ENCODE measurements at regions not wholly inside any gene's neighbourhood (a gene's known extent, or its start where the extent isn't known, plus 50 kb on each side); places are given as distances from the start of the nearest gene placed in this dataset.

- Mint-ChIP-seq H3K9me3 (peaks cover 21 to 44% (median 26%) of the 10 kb centered on the region in 7 donors), H3K27me3 (peaks cover 0 to 4% (median 3%) of the 10 kb centered on the region in 3 donors), H3K36me3 (peaks cover 9 to 14% of the 10 kb centered on the region in 2 donors), H3K4me3 (no peak overlapping the region), H3K4me1 (no peaks in the 10 kb centered on the region), H3K27ac (no peak overlapping the region)
- no peak for DNase-seq
- ATAC-seq (ENCODE audit: low read depth in 2 of 2): no peak
These were observed 116.1 kb upstream of the PEG3 start for GRCh38 chr19:56956503-56957226.

DNA sequence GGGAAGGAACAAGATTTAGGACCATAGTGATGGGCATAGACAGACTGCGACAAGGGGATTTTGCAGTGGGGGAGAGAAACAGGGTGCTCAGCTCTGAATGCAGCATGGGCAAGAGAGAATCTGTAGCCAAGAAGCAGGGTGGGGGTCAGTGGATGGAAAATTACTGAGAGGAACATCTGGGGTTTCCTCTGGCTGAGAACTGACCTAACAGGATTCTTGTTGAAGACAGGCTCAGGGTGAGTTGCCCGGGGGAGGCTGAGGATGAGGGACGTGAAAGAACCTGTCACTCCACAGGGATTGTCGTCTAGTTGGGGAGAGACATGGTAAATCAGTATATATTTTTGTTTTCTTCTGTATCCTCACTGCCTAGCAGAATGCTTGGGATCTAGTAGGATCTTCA lies 118.7 kb upstream of the PEG3 start:
- H3K4me1 Mint-ChIP-seq: no peaks in the 10 kb centered on the region
- H3K4me3 Mint-ChIP-seq: no peak overlapping the region
- no peak for ATAC-seq (ENCODE audit: low read depth in 2 of 2)
- H3K36me3 Mint-ChIP-seq: peaks cover 9 to 14% of the 10 kb centered on the region in 2 donors
- H3K27ac Mint-ChIP-seq: no peak overlapping the region
- H3K27me3 Mint-ChIP-seq: peaks cover 0 to 4% (median 3%) of the 10 kb centered on the region in 3 donors
- H3K9me3 Mint-ChIP-seq: peaks cover 18 to 42% (median 24%) of the 10 kb centered on the region in 7 donors
- DNase-seq: no peak

GRCh38 chr19:56960959-56961543 lies 120.5 kb upstream of the PEG3 start:
- no peak for DNase-seq
- Mint-ChIP-seq H3K4me1 (no peaks in the 10 kb centered on the region), H3K27me3 (peaks cover 0 to 4% (median 3%) of the 10 kb centered on the region in 3 donors), H3K36me3 (peaks cover 8 to 14% of the 10 kb centered on the region in 2 donors), H3K27ac (no peak overlapping the region), H3K9me3 (peaks cover 15 to 33% (median 21%) of the 10 kb centered on the region in 7 donors), H3K4me3 (no peak overlapping the region)
- no peak for ATAC-seq (ENCODE audit: low read depth in 2 of 2)

DNA sequence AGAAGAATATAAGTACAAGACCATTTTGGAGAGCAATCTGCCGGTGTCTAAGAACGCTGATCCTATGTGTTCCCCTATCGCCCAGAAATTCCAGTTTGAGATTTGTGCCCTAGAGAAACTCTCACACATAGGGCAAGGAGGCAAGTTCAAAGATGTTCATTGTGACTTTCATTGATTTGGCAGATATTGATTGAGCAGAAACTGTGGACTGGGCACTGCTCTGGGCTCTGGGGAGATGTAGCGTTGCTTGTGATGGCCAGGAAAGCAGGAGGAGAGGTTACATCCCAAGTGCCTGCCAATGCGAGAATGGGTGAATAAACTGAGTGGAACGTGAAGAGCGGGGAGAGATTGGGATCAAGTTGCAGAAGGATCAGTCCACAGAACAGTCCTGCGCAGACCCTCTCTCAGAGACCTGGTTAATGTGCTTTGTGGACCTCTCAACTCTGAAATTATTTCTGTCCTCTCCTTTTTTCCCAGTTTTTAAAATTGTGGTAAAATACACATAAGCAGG lies 123.9 kb upstream of the PEG3 start:
- no peaks in the 10 kb centered on the region for H3K4me1 Mint-ChIP-seq
- H3K27ac Mint-ChIP-seq: no peak overlapping the region
- peaks cover 6 to 23% (median 17%) of the 10 kb centered on the region in 7 donors for H3K9me3 Mint-ChIP-seq
- H3K27me3 Mint-ChIP-seq: peaks cover 3 to 13% (median 5%) of the 10 kb centered on the region in 3 donors
- DNase-seq (no peak), ATAC-seq (ENCODE audit: low read depth in 2 of 2) (no peak)
- H3K36me3 Mint-ChIP-seq: peaks cover 0 to 9% of the 10 kb centered on the region in 2 donors
- H3K4me3 Mint-ChIP-seq: no peak overlapping the region

- Mint-ChIP-seq H3K27me3 (peaks cover 3 to 13% (median 5%) of the 10 kb centered on the region in 3 donors), H3K27ac (no peak overlapping the region), H3K36me3 (peaks cover 0 to 9% of the 10 kb centered on the region in 2 donors), H3K4me3 (no peak overlapping the region), H3K4me1 (no peaks in the 10 kb centered on the region), H3K9me3 (peaks cover 6 to 30% (median 12%) of the 10 kb centered on the region in 7 donors)
- DNase-seq (no peak), ATAC-seq (ENCODE audit: low read depth in 2 of 2) (no peak)
These were observed 125.7 kb upstream of the PEG3 start for GRCh38 chr19:56966225-56966696.

DNA sequence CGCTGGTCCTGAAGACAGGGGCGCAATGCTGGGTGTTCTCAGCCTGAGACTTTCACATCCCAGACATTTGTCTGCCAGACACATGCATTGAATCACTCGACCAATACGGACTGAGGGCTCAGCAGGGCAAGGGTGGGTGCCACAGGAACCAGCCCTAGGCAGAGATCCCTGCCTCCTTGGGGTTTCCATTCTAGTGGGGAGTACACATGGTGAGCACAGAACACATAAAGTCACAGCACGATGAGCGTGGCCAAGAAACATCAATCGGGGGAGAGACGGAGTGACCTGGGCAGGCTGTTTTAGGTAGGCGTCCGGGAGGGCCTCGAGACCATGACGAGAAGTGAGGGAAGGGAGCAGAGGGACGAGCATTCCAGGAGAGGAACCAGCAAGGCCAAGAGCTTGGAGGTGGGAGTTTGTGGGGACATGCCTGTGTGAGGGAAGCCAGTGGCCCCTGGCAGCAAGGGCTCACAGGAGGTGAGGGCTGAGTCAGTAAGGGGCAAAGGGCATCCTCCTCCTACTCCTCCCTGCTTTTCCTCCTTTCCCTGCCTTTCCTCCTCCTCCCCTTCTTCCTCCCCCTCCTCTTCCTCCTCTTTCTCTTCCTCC lies 126.3 kb upstream of the PEG3 start:
- peaks cover 3 to 13% (median 5%) of the 10 kb centered on the region in 3 donors for H3K27me3 Mint-ChIP-seq
- H3K9me3 Mint-ChIP-seq: peaks cover 6 to 32% (median 12%) of the 10 kb centered on the region in 7 donors
- ATAC-seq (ENCODE audit: low read depth in 2 of 2) (no peak), DNase-seq (no peak)
- no peak overlapping the region for H3K27ac Mint-ChIP-seq
- H3K4me3 Mint-ChIP-seq: peak overlapping the region in 1 of 8 donors; percentile 76
- no peaks in the 10 kb centered on the region for H3K4me1 Mint-ChIP-seq
- peaks cover 0 to 9% of the 10 kb centered on the region in 2 donors for H3K36me3 Mint-ChIP-seq

GRCh38 chr19:56969156-56969555 lies 128.6 kb upstream of the PEG3 start:
- Mint-ChIP-seq H3K4me3 (no peak overlapping the region), H3K27ac (no peak overlapping the region), H3K9me3 (peaks cover 8 to 31% (median 11%) of the 10 kb centered on the region in 7 donors), H3K4me1 (no peaks in the 10 kb centered on the region), H3K27me3 (peaks cover 3 to 15% (median 6%) of the 10 kb centered on the region in 3 donors), H3K36me3 (peaks cover 0 to 9% of the 10 kb centered on the region in 2 donors)
- ATAC-seq (ENCODE audit: low read depth in 2 of 2) (no peak), DNase-seq (no peak)

DNA sequence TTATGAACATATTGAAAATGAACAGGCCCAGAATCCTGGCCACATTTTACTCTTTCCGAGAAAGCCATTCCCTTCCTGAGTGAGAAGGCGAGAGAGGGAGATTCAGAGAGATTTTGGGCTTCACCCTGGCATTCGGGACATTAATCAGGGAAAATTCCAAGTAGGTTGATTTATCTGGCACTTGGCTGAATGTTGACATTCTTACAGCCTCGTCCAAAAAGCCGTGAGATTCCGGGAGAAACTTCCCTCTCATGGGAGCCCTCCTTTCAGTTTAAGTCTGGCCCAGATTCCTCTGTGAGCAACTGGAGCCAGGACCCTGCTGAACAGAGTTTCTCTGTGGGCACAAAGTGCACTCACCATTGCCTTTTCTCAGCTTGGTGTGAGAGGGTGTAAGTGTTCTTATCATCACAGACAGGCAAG lies 129.2 kb upstream of the PEG3 start:
- ATAC-seq (ENCODE audit: low read depth in 2 of 2) (no peak), DNase-seq (no peak)
- Mint-ChIP-seq H3K27me3 (peaks cover 3 to 22% (median 12%) of the 10 kb centered on the region in 3 donors), H3K9me3 (peaks cover 9 to 33% (median 15%) of the 10 kb centered on the region in 7 donors), H3K36me3 (peaks cover 4 to 9% of the 10 kb centered on the region in 2 donors), H3K4me3 (no peak overlapping the region), H3K4me1 (no peaks in the 10 kb centered on the region), H3K27ac (no peak overlapping the region)

- no peaks in the 10 kb centered on the region for H3K4me1 Mint-ChIP-seq
These were observed 130.7 kb upstream of the PEG3 start for GRCh38 chr19:56971230-56971629.

DNA sequence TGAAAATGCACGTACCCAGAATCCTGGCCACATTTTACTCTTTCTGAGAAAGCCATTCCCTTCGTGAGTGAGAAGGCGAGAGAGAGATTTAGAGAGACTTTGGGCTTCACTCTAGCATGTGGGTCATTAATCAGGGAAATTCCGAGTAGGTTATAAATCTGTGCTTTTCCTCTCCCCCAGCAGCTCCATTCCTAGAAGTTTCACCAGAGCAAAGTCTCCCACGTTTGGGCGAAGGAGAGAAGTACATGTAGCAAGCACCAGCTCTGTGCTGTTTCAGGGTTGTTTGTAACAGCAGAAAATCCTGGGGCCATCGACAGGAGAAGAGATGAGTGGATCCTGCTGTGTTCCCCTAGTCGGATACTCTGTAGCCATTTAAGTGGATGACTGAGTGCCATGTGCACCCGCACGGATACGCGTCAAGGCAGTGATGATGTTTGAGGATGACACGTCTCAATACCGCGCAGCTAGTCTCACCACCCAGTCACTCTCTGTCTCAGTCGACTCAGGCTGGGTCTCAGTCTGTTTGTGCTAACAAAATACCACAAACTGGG lies 131.8 kb upstream of the PEG3 start:
- Mint-ChIP-seq H3K4me1 (no peaks in the 10 kb centered on the region), H3K4me3 (no peak overlapping the region), H3K9me3 (peaks cover 10 to 34% (median 18%) of the 10 kb centered on the region in 7 donors), H3K27me3 (peaks cover 0 to 14% (median 13%) of the 10 kb centered on the region in 3 donors), H3K36me3 (peaks cover 7% of the 10 kb centered on the region in 2 donors), H3K27ac (no peak overlapping the region)
- no peak for DNase-seq
- no peak for ATAC-seq (ENCODE audit: low read depth in 2 of 2)

More at GRCh38 chr19:56971230-56971629, 130.7 kb upstream of the PEG3 start:
- Mint-ChIP-seq H3K4me3 (peak overlapping the region in 1 of 8 donors; percentile 5), H3K9me3 (peaks cover 7 to 34% (median 17%) of the 10 kb centered on the region in 7 donors), H3K27ac (no peak overlapping the region), H3K36me3 (peaks cover 7 to 9% of the 10 kb centered on the region in 2 donors), H3K27me3 (peaks cover 3 to 25% (median 12%) of the 10 kb centered on the region in 3 donors)
- ATAC-seq (ENCODE audit: low read depth in 2 of 2) (no peak), DNase-seq (no peak)

GRCh38 chr19:56973713-56974555 lies 133.4 kb upstream of the PEG3 start:
- Mint-ChIP-seq H3K36me3 (peaks cover 7 to 11% of the 10 kb centered on the region in 2 donors), H3K4me3 (no peak overlapping the region), H3K4me1 (no peaks in the 10 kb centered on the region), H3K27me3 (peaks cover 0 to 13% (median 11%) of the 10 kb centered on the region in 3 donors), H3K27ac (no peak overlapping the region), H3K9me3 (peaks cover 14 to 31% (median 20%) of the 10 kb centered on the region in 7 donors)
- DNase-seq (no peak), ATAC-seq (ENCODE audit: low read depth in 2 of 2) (no peak)

DNA sequence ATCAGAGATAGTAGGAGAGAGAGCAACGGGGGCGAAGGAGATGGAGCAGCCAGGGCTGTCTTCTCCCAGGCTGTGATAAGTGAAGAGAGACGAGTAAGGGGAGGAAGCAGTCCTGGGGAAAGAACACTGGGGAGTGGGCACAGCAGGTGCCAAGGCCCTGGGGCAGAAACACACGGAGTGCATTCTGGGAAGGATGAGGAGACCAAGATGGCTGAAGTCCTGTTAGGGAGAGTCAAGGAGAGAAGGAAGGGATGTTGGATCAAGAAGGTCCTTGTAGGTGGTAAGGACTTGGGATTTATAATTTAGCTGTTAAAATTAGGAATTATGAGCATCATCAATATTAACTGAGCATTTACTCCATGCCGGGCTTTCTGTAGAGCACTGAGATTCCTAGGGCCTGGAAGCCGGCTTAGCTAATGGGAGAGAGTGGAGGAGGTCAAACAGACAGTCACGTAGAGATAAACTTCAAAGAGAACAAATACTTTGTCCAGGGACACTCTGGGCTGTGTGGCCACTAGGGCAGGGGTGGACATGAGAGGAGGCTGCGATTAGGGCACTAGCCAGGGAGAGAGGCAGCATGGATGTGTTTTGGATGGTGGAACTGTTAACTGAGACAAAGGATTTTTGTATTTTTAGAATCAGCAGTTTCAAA lies 134.2 kb upstream of the PEG3 start:
- ATAC-seq (ENCODE audit: low read depth in 2 of 2): no peak
- H3K4me1 Mint-ChIP-seq: no peaks in the 10 kb centered on the region
- H3K36me3 Mint-ChIP-seq: peaks cover 7 to 11% of the 10 kb centered on the region in 2 donors
- peaks cover 16 to 32% (median 22%) of the 10 kb centered on the region in 7 donors for H3K9me3 Mint-ChIP-seq
- no peak overlapping the region for H3K4me3 Mint-ChIP-seq
- DNase-seq: no peak
- H3K27me3 Mint-ChIP-seq: peaks cover 0 to 13% (median 11%) of the 10 kb centered on the region in 3 donors
- H3K27ac Mint-ChIP-seq: peak overlapping the region in 1 of 6 donors; percentile 31

Data from naive B cell (primary cell).